Caco-2 (cell line): ENCODE measurements at regions not wholly inside any gene's neighbourhood (a gene's known extent, or its start where the extent isn't known, plus 50 kb on each side); places are given as distances from the start of the nearest gene placed in this dataset.

Experiments used
- BruUV-seq: library from RNA; stranded (reverse); fragments of 400-500 nt; replicated peaks from 2 replicates; lab custom pipeline; 2021; lab: Mats Ljungman, UMichigan
- CTCF ChIA-PET: fragments of 300-600 bp; sonication (Branson Sonifier 250); formaldehyde crosslinking; loops from one replicate; lab custom pipeline; 2022; ENCODE audit warnings: antibody characterized with exemption; lab: Charles Lee
- POLR2A ChIA-PET: fragments of 300-600 bp; sonication (Branson Sonifier 250); formaldehyde crosslinking; loops from one replicate; lab custom pipeline; 2022; ENCODE audit warnings: antibody characterized with exemption; lab: Charles Lee
- DNase-seq, 2 experiments: peaks; one replicate each; pipeline versions ENCODE4 v3.0.0 to v3.0.0-alpha.2; 2020 to 2022
- H3K27me3 ChIP-seq: replicated peaks from 2 replicates; pipeline ENCODE4 v1.6.0; 2011; ENCODE audit warnings: low read length; ENCODE audit not compliant: control insufficient read depth, insufficient read depth
- H3K36me3 ChIP-seq: 2 replicates; pipeline ENCODE4 v1.5.1; 2011; ENCODE audit warnings: low read length; ENCODE audit not compliant: control insufficient read depth, insufficient read depth
- H3K4me1 ChIP-seq: fragments of 250-450 bp; sonication (Bioruptor Pico); 2 replicates; pipeline ENCODE4 v1.5.1; 2020; ENCODE audit warnings: mild to moderate bottlenecking
- H3K4me3 ChIP-seq: 2 replicates; pipeline ENCODE4 v1.5.1; 2011; ENCODE audit warnings: low read depth, mild to moderate bottlenecking, control low read depth, low read length
- H3K9me3 ChIP-seq: fragments of 250-450 bp; sonication (Bioruptor Pico); 2 replicates; pipeline ENCODE4 v1.5.1; 2020; ENCODE audit warnings: mild to moderate bottlenecking, moderate library complexity
- H3K27ac Mint-ChIP-seq: one replicate; pipeline ENCODE4 v1.8.0; 2022; ENCODE audit warnings: mixed read lengths; ENCODE audit not compliant: unreplicated experiment
- H3K27me3 Mint-ChIP-seq: one replicate; pipeline ENCODE4 v1.8.0; 2022; ENCODE audit warnings: mixed read lengths; ENCODE audit not compliant: insufficient read depth, unreplicated experiment
- H3K36me3 Mint-ChIP-seq: one replicate; pipeline ENCODE4 v1.8.0; 2022; ENCODE audit warnings: mild to moderate bottlenecking, mixed read lengths; ENCODE audit not compliant: insufficient read depth, unreplicated experiment
- H3K4me1 Mint-ChIP-seq: one replicate; pipeline ENCODE4 v1.8.0; 2022; ENCODE audit warnings: low read depth, mixed read lengths; ENCODE audit not compliant: unreplicated experiment
- H3K4me3 Mint-ChIP-seq: one replicate; pipeline ENCODE4 v1.8.0; 2022; ENCODE audit warnings: mild to moderate bottlenecking, moderate library complexity, mixed read lengths; ENCODE audit not compliant: unreplicated experiment
- H3K9me3 Mint-ChIP-seq: one replicate; pipeline ENCODE4 v1.8.0; 2022; ENCODE audit warnings: mixed read lengths; ENCODE audit not compliant: unreplicated experiment
- intact Hi-C: fragments of 100-400 bp; cut with micrococcal nuclease; formaldehyde crosslinking; loops from one replicate; pipeline ENCODE4 v1.10.0; 2022; ENCODE audit not compliant: unreplicated experiment
- TF ChIP-seq, protein P1 (sequence below), 2 experiments: fragments of 200-600 bp in 1 of 2; IDR thresholded peaks; 1 replicate in 1 of 2; 2 replicates in 1 of 2; pipeline versions ENCODE4 v1.5.1 to v1.8.0; 2011 to 2022; ENCODE audit warnings: antibody characterized with exemption in 1 of 2, control low read depth in 1 of 2, inconsistent platforms in 1 of 2, low read depth in 1 of 2, low read length in 1 of 2, mild to moderate bottlenecking in 1 of 2, moderate library complexity in 1 of 2; ENCODE audit not compliant: insufficient read depth in 1 of 2, severe bottlenecking in 1 of 2, unreplicated experiment in 1 of 2

DNA sequence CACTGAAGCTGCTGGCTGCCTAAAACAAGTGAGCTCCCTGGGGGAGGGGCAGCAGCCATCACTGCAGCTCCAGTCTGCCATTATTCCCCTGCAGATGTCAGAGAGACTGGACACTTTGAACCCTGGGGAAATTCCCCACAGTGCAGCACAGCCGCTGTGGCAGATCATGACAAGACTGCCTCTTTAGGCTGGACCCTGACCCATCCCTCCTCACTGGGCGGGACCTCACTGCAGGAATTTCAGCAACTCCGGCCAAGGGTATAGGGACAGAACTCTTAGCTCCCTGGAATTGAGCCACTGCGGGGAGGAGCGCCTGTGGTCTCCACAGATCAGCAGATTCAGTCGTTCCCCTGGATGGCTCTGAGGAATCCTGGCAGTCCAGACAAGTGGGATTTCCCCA is 964.6 kb downstream of the BRINP3 start:
- H3K9me3 Mint-ChIP-seq, result no peaks in the 10 kb centered on the region
- no peaks in the 10 kb centered on the region for H3K36me3 Mint-ChIP-seq
- ChIA-PET POLR2A (no interaction called here), CTCF (no interaction called here)
- H3K27me3 Mint-ChIP-seq, result no peaks in the 10 kb centered on the region
- H3K4me1 Mint-ChIP-seq, result no peaks in the 10 kb centered on the region
- BruUV-seq, result no TSS peak
- no peak overlapping the region for H3K27ac Mint-ChIP-seq
- TF ChIP-seq, protein P1, sequence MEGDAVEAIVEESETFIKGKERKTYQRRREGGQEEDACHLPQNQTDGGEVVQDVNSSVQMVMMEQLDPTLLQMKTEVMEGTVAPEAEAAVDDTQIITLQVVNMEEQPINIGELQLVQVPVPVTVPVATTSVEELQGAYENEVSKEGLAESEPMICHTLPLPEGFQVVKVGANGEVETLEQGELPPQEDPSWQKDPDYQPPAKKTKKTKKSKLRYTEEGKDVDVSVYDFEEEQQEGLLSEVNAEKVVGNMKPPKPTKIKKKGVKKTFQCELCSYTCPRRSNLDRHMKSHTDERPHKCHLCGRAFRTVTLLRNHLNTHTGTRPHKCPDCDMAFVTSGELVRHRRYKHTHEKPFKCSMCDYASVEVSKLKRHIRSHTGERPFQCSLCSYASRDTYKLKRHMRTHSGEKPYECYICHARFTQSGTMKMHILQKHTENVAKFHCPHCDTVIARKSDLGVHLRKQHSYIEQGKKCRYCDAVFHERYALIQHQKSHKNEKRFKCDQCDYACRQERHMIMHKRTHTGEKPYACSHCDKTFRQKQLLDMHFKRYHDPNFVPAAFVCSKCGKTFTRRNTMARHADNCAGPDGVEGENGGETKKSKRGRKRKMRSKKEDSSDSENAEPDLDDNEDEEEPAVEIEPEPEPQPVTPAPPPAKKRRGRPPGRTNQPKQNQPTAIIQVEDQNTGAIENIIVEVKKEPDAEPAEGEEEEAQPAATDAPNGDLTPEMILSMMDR (IDR thresholded peaks at IDR 0.05; ENCODE audit: insufficient read depth in 1 of 2, low read depth in 1 of 2, low read length in 1 of 2, severe bottlenecking in 1 of 2, unreplicated experiment in 1 of 2), result no peak
- Histone ChIP-seq H3K4me1 (0 out of 2 replicates have a peak, but pooled peaks cover 5% of the 10 kb centered on the region), H3K36me3 (no peaks in the 10 kb centered on the region), H3K9me3 (no peaks in the 10 kb centered on the region), H3K27me3 (no peaks in the 10 kb centered on the region), H3K4me3 (no peak overlapping the region)
- intact Hi-C loops, result no loop called here
- DNase-seq, result peak; percentile 10 to 35
- H3K4me3 Mint-ChIP-seq, result no peak overlapping the region

DNA sequence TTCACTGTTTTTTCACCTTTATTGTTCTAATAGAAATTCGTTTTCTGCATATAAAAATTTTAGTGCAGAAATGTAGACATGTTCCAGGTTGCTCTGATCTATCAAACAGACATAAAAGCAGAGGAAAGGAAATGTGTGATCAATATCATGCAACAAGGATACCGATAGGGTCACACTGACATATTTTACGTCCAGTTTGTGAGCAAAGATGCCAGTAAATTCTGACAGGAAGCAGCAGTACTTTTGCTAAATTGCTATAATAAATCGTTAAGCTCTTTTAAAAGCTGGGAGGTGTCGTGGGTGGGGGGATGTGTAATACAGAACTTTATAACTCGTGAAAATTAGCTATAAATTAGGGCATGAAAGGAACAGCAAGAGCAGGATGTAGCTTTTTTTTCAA is 955.2 kb downstream of the BRINP3 start:
- Mint-ChIP-seq H3K27me3 (no peaks in the 10 kb centered on the region), H3K9me3 (no peaks in the 10 kb centered on the region), H3K4me1 (no peaks in the 10 kb centered on the region), H3K36me3 (no peaks in the 10 kb centered on the region), H3K27ac (no peak overlapping the region), H3K4me3 (no peak overlapping the region)
- CTCF ChIA-PET, result no interaction called here
- Histone ChIP-seq H3K36me3 (no peaks in the 10 kb centered on the region), H3K4me1 (no peaks in the 10 kb centered on the region), H3K27me3 (no peaks in the 10 kb centered on the region), H3K4me3 (no peak overlapping the region), H3K9me3 (no peaks in the 10 kb centered on the region)
- no peak for DNase-seq
- BruUV-seq, result no TSS peak
- intact Hi-C loops, result no loop called here
- POLR2A ChIA-PET, result no interaction called here
- TF ChIP-seq, protein P1 (IDR thresholded peaks at IDR 0.05; ENCODE audit: insufficient read depth in 1 of 2, low read depth in 1 of 2, low read length in 1 of 2, severe bottlenecking in 1 of 2, unreplicated experiment in 1 of 2), result no peak

DNA sequence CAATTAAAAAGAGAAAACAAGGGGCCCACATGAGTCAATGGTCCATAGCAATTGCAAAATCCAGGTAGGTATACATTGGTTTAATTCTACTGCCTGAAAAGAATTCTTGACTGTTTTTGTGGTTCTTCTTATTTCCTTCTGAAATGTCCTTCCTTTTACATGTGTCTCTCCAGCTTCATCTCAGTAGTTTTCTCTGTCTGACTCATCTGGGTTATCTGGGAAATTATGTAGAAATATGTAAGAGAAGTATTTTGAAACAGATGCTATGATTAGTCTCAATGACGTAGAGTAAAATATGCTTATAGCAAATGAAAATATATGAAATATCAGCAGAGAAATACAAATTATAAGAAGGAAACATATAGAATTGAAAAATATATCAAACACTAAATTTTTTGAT is 953.2 kb downstream of the BRINP3 start:
- ChIA-PET POLR2A (no interaction called here), CTCF (no interaction called here)
- Histone ChIP-seq H3K36me3 (no peaks in the 10 kb centered on the region), H3K27me3 (no peaks in the 10 kb centered on the region), H3K4me3 (no peak overlapping the region), H3K4me1 (no peaks in the 10 kb centered on the region), H3K9me3 (no peaks in the 10 kb centered on the region)
- Mint-ChIP-seq H3K27ac (no peak overlapping the region), H3K36me3 (no peaks in the 10 kb centered on the region), H3K4me3 (no peak overlapping the region), H3K9me3 (no peaks in the 10 kb centered on the region), H3K27me3 (no peaks in the 10 kb centered on the region), H3K4me1 (no peaks in the 10 kb centered on the region)
- no peak for DNase-seq
- intact Hi-C loops, result no loop called here
- no TSS peak for BruUV-seq
- TF ChIP-seq, protein P1 (IDR thresholded peaks at IDR 0.05; ENCODE audit: insufficient read depth in 1 of 2, low read depth in 1 of 2, low read length in 1 of 2, severe bottlenecking in 1 of 2, unreplicated experiment in 1 of 2), result no peak
